DMS53 (cell line): ENCODE measurements at regions not wholly inside any gene's neighbourhood (a gene's known extent, or its start where the extent isn't known, plus 50 kb on each side); places are given as distances from the start of the nearest gene placed in this dataset.

Experiments
- DNase-seq: peaks from one replicate; lab custom pipeline; 2025; lab: John Stamatoyannopoulos, UW

DNA sequence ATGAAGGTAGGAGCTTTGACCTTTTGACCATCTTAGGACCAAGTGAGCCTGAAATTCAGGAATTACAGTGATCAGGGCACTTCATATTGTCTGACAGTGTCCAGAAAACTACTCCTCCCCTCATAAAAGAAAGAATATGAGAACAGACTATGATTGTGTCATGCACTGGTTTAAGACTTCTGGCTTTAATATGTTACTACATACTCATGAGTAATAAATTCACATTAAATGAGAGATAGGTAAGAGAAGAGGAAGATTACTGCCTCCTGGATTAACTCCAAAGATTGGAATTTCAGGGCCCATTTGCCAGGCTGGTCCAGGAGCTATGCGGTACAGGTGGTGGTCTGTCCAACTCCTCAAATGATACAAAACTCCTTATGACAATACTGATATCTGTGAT is 213.5 kb upstream of the ADRA1B start:
- no peak for DNase-seq

DNA sequence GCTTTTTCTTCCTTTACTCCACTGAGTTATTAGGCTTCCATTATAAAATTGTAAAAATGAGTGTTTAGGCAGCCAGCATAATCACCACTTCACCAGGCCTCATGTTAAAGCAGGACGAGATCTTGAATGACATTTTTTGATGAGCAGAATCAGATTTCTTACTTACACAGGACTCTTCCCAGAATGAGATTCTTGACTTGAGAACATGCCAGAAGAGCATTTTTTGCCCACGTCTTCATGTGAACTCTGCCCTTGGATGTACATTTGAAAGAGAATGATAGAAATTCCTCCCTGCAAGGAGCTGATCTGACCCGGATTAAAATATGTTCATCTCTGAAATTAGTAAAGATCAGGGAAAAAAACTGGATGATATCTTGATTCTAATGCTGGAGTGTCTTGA is 212.1 kb upstream of the ADRA1B start:
- no peak for DNase-seq

DNA sequence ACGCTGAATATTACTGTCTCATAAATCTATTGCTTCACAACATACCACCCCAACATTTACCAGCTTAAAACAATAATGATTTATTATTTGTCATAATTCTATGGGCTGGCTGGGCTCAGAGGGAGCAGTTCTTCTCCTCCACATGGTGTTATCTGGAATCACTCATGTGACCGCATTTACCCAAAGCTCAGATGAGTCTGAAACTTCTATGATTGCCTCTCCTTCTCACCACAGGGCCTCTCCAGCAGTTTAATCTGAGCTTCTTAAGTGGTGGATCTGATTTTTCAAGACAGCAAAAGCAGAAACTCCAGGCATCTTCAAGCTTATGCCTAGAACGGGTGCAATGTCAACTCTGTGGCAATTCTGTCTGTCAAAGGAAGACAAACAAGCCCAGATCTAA is 210.3 kb upstream of the ADRA1B start:
- DNase-seq, result no peak

DNA sequence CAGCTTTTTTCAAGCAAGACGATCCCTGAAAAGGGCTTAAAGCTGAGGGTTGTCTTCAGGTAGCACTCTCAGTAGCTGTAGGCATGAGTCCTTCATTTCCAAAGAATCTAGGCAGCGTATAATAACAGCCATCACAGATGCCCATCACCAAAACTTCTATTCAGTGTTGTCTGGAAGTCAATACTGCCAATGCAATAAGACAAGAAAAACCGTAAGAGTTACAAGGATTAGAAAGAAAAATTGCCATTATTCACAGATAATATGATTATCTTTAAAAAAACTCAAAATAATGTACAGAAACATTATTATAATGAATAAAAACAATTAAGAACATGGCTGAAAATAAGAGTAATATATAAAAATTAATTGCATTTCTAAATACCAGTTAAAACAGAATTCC is 208.2 kb upstream of the ADRA1B start:
- no peak for DNase-seq

DNA sequence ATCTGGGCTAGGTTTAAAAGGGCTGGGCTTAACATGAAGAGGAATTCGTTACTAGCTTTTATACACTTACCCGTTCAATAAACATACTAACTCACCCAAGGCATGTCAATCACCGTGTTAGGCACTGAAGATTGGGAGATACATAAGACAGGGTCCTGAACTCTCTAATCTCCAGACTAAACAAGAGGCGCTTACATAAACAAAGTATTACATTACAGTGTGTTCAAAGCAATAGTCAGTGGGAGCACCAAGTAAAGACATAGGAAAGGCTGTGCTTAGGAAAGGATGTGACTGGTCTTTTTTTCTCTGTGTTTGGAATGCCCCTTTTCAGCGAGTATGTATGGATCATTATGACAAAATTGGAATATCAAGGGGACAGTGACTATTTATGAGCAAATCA is 203.6 kb upstream of the ADRA1B start:
- DNase-seq, result no peak

DNA sequence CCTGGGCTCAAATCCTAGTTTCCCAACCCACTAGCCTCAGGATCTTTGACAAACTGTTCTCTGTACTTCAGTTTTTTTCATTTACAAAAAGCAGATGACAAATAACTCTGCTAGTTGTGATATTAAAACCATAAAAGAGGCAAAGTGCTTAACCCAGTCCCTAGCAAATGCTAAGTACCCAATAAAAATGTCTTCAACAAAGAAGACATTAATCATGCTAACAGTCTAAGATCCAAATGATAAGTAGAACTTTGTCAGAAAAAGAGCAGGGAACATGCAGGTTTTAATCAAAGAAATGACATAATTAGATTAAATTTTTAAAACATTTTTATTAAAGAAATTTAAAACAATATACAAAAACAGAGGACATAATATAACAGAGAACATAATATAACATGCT is 203.0 kb upstream of the ADRA1B start:
- DNase-seq, result no peak

DNA sequence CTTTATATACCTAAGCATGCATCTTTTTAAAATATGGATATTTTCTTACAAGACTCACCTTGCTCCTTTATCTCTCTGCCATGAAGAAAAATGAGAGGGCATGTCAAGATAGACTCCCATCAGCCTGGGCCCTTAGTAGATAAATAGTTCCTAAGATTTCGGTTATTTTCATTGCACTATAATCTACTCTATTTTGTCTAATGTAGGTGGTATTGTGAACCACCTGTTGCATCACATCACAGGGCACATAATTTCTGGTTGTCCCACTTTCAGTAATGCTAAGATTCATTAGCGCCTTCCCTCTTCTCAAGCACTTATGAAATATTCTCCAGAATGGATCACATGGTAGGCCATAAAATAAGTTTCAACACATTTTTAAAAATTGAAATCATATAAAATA is 202.5 kb upstream of the ADRA1B start:
- DNase-seq, result no peak

DNA sequence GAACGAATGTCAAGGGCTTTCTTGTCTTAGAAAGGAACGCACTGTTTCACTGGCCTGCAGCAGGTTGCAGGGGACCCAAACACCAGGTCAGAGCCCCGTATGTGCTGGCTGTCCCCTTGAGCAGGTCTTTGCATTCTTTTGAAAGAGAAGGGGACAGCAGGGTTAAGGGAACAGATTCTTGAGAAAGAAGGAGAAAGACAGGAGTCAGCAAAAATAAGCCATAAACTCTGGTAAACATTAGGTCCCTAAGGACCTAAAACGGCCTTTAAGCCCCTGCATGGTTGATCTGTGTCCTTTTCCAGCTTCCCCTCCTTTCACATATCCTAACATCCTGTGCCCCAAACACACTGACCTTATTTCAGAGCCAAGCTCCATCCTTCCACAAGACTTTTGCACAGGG is 190.8 kb upstream of the ADRA1B start:
- DNase-seq, result no peak

DNA sequence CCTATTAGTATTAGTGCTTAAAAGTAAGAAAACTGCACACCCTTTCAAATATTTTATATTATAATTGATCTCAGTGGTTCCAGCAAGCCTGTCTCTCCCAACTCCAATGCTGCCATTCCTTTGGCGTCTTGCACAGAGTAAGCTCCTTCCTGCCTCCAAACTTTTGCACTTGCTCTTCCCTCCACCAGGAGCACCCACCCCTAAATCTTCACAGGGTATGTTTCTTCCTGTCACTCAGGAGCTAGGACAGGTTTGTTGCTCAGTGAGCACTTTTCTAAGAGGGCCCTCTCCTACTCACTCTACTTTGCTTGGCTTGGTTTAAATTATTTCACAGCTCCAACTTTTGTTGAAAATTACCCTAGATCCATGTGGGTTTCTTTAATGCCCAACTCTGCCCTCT is 189.1 kb upstream of the ADRA1B start:
- no peak for DNase-seq

DNA sequence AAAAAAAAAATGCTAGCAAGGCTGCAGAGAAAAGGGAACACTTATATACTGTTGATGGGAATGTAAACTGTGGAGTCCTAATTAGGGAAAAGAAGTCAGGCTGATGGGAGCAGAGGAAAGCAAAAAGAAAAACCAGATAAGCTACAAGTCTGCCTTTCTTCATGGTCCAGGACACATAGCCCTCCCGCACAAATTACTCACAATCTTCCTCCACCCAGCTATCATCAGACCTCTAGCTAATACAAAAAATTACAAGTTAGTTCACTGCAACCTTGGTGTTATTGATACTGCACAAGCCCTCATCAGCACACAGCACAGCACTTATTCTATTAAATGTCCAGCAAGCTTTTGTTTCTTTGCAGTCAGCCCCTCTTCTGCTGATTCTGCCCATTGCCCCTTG is 186.0 kb upstream of the ADRA1B start:
- DNase-seq, result no peak

DNA sequence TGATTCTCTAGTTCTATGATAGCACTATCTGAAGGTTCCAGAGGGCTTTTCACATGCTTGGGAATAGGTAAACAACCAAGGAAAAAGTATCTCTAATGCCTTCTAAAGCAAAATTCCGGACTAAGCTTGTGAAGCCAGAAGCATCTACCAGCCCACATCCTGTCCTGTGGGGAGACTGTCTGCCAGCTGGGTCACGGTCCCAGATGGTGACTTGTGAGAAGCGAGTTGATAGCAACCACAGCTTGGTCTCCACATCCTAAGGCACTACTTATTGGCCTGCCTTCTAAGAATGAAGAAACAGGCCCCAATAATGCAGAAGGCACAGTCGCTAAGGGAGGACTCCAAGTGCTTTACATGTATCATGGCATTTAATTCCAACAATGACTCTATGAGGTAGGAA is 184.1 kb upstream of the ADRA1B start:
- no peak for DNase-seq

DNA sequence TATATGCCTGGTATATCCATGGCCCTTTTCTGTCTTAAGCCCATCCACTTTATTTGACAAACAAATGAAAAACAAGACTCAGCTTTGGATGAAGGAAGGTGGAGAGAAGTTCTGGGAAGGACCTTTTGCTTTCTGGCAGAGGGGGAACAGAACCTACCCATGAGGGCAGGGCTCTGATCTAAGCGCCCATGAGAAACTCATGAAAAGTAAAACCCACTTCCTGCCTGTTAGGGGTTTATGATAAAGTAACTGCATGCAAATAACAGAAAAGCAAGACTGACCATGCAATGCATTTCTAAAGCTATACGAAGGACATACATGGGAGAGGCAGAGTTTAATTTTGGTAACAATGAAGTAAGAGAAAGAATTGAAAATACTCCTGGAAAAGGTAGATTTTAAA is 181.9 kb upstream of the ADRA1B start:
- no peak for DNase-seq

DNA sequence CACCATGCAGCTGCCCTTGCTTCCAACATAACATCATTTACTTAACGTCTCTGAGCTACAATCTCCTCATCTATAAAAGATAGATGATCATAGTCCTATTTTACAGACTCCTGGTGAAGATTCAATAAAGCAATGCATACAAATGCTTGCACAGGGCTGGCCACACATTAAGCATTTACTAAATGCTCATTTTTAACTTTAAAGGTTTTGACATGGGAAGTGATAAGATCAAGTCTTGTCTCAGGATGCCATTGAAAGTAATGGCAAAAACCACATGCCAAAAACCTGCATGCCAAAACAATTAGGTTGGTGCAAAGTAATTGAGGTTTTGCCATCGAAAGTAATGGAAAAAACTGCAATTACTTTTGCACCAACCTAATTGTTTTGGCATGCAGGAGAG is 181.2 kb upstream of the ADRA1B start:
- no peak for DNase-seq

DNA sequence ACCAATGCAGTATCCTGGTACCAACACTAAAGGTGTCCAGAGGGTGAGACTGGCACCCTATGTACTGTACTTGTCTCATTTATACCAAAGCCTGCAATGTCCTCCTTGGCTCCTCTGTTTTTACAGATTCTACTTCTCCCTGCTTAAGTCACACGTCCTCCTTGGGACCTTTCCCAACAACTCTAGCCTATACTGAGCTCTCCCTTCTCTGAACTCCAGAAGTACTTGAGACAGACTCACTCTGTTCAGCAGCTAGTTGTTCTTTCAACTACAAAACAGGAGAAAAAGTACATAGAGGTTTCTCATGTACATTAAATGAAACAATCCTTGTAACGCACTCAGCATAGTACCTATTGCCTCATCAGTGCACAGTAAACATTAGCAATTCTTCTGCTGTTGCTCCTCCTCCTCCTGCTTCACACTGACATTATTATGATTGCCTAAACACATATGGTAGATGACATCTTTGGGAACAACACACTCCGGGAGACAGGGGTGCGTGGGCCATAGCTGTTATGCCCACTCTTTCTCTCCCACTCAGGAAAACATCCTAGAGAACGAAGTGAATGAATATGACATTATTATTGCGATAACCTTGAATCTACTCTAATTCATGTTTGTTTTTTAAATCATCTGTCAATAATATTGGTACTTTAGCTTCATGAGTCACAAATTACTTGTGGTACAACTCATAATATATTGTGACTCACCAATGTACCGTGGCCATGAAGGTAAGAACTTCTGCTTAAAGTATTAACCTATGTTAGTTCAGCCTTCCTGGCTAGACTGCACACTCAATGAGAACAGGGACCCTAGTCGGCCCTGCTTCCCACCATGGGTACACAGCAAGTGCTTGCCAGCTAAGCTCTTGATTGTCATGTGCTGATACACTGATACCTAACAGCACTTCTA is 180.3 kb upstream of the ADRA1B start:
- DNase-seq, result peak; percentile 84

DNA sequence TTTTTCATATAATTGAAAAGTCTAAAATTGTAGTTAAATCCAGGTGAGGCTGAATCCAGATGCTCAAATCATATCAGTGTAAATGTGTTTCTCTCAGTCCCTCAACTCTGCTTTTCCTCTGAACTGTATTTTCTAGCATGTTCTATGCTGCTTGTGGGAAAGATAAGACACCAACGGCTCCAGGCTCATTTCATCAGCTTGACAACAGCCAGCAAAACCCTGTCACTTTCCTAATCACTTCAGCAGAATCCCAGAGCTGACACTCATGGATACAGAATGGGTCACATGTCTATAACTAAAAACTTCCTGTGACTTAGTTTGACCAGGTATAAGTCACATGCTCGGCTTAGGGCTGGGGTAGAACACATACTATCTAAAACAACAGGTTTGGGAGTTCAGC is 179.4 kb upstream of the ADRA1B start:
- DNase-seq, result no peak

DNA sequence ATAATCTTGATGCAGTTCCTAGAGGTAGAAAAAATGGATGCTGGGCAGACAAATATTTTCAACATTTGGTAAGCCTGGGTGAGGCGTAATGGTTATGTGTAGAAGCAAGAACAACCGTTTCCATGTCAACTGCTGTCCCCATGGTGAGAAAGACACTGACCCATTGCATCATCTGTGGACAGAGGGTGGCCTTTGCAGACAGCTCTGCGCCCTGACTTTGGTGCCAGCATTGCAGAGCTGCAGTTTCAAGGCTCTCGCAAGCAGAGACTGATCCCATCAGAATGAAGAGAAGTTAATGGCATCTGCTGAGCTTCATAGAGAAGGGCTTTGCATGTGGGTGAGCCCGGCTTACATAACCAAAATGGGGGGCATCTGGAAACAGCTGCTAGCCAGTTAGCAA is 179.0 kb upstream of the ADRA1B start:
- DNase-seq, result peak; percentile 32

DNA sequence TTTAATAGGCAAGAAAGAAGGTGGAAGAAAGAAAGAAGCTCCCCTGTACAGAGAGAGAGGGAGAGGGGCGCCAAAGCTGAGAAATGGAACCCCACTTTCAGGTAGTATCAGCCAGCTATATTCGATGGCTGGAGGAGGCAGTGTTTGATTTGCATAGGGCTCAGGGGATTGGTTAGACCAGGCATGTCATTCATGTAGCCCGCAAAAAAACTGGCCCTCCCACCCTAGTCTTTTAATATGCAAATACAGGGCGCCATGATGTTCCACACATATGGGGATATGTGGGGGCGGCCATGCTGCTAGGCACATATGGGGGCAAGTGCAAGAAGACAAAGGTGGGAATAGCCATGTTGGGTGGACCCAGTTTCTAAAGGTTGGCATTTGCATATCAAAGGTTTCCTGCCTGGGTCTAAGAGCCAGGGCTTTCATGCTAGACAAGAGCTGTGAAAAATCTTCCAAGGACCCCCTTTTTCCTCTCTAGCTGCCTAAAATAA is 174.4 kb upstream of the ADRA1B start:
- no peak for DNase-seq

DNA sequence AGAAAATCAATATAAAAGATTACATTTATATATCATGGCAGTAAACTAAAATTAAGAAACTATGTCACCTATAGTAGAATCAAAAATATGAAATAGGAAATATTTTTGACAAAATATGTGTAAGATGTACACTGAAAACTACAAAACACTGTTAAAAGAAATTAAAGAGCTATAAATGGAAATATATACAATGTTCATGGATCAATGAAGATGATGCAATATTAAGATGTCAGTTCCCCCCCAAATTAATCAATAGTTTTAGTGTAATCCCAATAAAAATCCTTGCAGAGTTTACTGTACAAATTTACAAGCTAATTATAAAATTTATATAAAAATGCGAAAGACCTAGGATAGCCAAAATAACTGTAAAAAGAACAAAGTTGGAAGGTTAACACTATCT is 173.0 kb upstream of the ADRA1B start:
- no peak for DNase-seq

DNA sequence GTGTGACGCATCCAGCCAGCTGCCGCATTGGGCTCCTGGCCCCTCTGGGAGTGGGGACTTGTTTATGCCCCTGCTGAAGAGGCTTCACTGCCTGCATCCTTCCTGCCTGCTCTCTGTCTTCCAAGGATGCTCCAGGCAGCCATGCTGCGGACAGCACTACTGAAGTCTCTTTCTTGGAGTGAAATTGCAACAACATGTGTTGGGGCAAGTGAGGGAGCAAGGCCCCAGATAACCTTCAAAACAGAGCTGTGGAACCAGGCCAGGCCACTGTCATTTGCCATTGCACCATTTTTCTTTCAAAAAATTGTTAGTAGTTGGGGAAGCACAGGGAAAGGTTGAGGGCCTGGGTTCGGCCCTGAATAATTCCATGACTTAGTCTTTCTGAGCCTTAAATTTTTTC is 169.6 kb upstream of the ADRA1B start:
- no peak for DNase-seq

DNA sequence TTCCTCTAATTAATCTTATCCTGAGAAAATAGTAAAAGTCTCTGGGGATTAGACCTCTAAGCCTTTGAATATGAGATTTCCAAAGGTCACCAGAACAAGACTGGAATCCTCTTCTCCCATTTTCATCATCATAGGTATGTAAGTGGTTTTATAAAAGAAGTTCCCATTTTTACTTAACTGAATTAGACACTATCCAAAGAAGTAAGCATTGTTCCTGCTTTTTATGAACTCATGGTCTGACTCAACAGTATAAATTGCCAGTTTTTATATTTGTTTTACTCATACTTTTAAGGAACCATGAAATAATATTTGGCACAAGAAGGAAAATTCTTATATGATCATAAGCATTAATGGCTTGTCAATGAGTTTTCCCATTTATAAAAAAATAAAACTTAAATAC is 167.1 kb upstream of the ADRA1B start:
- no peak for DNase-seq

DNA sequence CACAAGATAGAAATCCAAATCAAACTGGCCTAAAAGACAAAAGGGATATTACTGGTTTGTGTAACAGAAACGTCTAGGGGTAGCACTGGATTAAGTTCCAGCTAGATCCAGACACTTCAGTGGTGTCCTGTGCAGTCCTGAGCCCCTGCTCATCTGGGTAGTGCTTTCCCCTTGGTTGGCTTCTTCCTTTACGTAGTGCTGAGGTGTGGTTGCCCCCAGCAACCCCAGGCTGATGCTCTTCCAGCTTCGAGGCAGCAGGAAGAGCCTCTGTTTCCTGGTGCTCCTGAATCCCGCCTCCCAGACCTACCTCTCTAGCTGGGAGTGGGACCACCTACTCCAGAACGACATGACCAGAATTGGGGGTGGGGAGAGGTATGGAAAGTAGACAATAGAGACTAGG is 166.1 kb upstream of the ADRA1B start:
- DNase-seq, result no peak

DNA sequence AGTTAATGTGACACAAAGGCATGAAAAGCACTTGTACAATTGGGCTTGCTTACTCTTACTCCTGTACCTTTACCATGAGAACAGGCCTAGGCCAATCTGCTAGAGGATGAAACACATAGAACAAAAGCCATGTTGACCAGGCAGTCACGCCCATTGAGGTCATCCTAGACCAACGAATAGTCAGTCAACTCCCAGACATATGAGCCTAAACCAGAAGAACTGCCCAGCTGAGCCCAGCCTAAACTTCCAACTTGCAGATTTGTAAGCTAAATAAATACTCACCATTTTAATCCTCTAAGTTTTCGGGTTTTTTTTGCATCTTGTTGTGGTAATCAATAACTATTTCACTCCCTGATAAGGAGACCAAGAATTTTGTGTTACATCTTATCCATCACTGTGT is 164.8 kb upstream of the ADRA1B start:
- no peak for DNase-seq

DNA sequence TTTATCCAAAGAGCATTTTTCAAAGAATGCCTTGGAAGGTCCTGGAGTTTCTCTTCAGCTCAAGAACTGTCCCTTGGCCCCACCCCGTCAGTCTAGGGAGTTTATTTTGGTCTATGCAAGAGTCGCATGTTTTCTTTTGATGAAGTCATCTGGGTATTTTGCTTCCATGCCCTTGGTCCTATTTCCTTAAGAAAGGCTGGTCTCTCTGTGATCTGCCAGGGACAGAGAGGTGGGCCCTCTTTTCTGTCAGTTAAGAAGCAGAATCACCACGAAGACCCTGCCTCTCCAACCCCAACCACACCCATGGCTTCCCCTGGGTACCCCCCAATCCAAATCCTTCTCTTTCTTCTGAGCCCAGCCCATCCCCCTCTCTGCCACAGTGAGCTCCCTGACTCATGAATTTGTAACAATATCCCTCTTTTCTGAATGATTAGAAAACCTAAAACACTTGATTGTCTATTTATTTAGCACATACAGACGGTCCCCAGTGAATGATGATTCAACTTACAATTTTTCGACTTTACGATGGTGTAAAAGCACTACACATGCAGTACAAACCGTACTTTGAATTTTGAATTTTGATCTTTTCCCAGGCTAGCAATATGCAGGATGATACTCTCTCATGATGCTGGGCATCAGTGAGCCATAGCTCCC is 163.5 kb upstream of the ADRA1B start:
- no peak for DNase-seq

DNA sequence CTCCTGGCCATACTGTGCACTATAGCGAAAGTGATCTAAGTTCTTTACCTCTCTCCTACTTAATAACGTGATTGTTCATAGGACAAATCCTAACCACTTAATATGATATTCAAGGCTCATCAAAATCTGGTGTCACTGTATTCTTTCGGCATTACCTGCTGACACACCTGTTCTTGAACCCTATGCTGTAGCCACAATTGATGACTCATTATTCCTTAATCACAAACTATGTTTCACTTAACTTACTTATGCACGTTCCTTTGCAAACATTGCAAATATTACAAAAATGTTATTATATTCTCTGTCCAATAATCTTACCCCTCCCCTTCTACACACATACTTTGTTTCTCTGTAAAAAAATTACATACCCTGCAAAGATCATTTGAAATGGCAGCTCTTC is 158.1 kb upstream of the ADRA1B start:
- DNase-seq, result no peak
